HCT116 (cell line): ENCODE measurements at regions not wholly inside any gene's neighbourhood (a gene's known extent, or its start where the extent isn't known, plus 50 kb on each side); places are given as distances from the start of the nearest gene placed in this dataset.

Experiments
- ATAC-seq: fragments of 200-7000 bp; cut with Tn5 transposase; 2 replicates; pipeline ENCODE4 v1.9.1; 2020; ENCODE audit warnings: mild to moderate bottlenecking, moderate library complexity
- BruUV-seq: library from RNA; stranded (reverse); fragments of 400-500 nt; replicated peaks from 2 replicates; lab custom pipeline; 2021; lab: Mats Ljungman, UMichigan
- CTCF ChIA-PET: fragments of 300-600 bp; sonication (Branson Sonifier 250); formaldehyde crosslinking; loops from one replicate; lab custom pipeline; 2021; ENCODE audit warnings: antibody characterized with exemption; lab: Charles Lee
- POLR2A ChIA-PET: fragments of 300-600, 350-600 bp; sonication (Branson Sonifier 250); formaldehyde crosslinking; loops from one replicate; lab custom pipeline; 2021; ENCODE audit warnings: antibody characterized with exemption; lab: Charles Lee
- RAD21 ChIA-PET, 2 experiments: fragments of 300-600 bp; sonication (Branson Sonifier 250); formaldehyde crosslinking; loops; one replicate each; lab custom pipeline; 2023; ENCODE audit warnings: low total read pairs in 2 of 2; ENCODE audit not compliant: uncharacterized antibody in 2 of 2, unreplicated experiment in 2 of 2, low non-redundant PET in 1 of 2; lab: Charles Lee
- DNase-seq: peaks from one replicate; pipeline ENCODE4 v3.0.0-alpha.2; 2010; ENCODE audit warnings: low read depth, low spot score
- H2AFZ ChIP-seq: fragments of 200-600 bp; shearing (Covaris generic), sonication (generic); 2 replicates; pipeline ENCODE4 v1.6.1; 2017; ENCODE audit warnings: low read depth, mixed run types, mixed read lengths, antibody characterized with exemption, low read length; ENCODE audit not compliant: poor library complexity, severe bottlenecking
- H3K27ac ChIP-seq: 2 replicates; pipeline ENCODE4 v1.5.1; 2012; ENCODE audit warnings: low read depth, low read length
- H3K27me3 ChIP-seq: fragments of 200-600 bp; sonication (generic); 2 replicates; pipeline ENCODE4 v1.6.1; 2016; ENCODE audit warnings: mixed run types, low read length, mixed read lengths; ENCODE audit not compliant: insufficient read depth
- H3K36me3 ChIP-seq, 2 experiments: fragments of 200-500 bp in 1 of 2; fragments of 200-600 bp in 1 of 2; sonication (Bioruptor generic) in 1 of 2; sonication (generic) in 1 of 2; 2 replicates each; pipeline versions ENCODE4 v1.5.1 to v1.6.1; 2014 to 2016; ENCODE audit warnings: low read length in 2 of 2, inconsistent platforms in 1 of 2, mixed read lengths in 1 of 2, mixed run types in 1 of 2; ENCODE audit not compliant: insufficient read depth in 2 of 2, control insufficient read depth in 1 of 2
- H3K4me1 ChIP-seq, 2 experiments: fragments of 200-600 bp in 1 of 2; sonication (generic) in 1 of 2; 2 replicates each; pipeline versions ENCODE4 v1.5.1 to v1.6.1; 2012 to 2017; ENCODE audit warnings: low read length in 2 of 2, inconsistent platforms in 1 of 2, mild to moderate bottlenecking in 1 of 2, mixed read lengths in 1 of 2, mixed run types in 1 of 2, moderate library complexity in 1 of 2; ENCODE audit not compliant: insufficient read depth in 2 of 2, control insufficient read depth in 1 of 2
- H3K4me2 ChIP-seq: fragments of 200-600 bp; sonication (generic); 2 replicates; pipeline ENCODE4 v1.6.1; 2017; ENCODE audit warnings: mixed run types, low read length, mixed read lengths
- H3K4me3 ChIP-seq, 2 experiments: fragments of 200-600 bp in 1 of 2; sonication (generic) in 1 of 2; replicated peaks in 1 of 2; 2 replicates each; pipeline ENCODE4 v1.5.1; 2011 to 2016; ENCODE audit warnings: low read length in 2 of 2, control low read depth in 1 of 2, low read depth in 1 of 2, mild to moderate bottlenecking in 1 of 2, mixed read lengths in 1 of 2, mixed run types in 1 of 2
- H3K79me2 ChIP-seq: fragments of 200-600 bp; sonication (generic); 2 replicates; pipeline ENCODE4 v1.6.1; 2017; ENCODE audit warnings: mild to moderate bottlenecking, mixed run types, low read length, moderate library complexity, mixed read lengths; ENCODE audit not compliant: insufficient read depth
- H3K9ac ChIP-seq: fragments of 200-600 bp; sonication (generic); 2 replicates; pipeline ENCODE4 v1.6.1; 2016; ENCODE audit warnings: low read length, mixed read lengths
- H3K9me2 ChIP-seq: fragments of 200-600 bp; sonication (generic), shearing (Covaris generic); 2 replicates; pipeline ENCODE4 v1.6.1; 2017; ENCODE audit warnings: mixed run types, mild to moderate bottlenecking, moderate library complexity; ENCODE audit not compliant: insufficient read depth
- H3K9me3 ChIP-seq, 2 experiments: fragments of 200-500 bp in 1 of 2; fragments of 200-600 bp in 1 of 2; sonication (Bioruptor generic) in 1 of 2; sonication (generic) in 1 of 2; 2 replicates each; pipeline ENCODE4 v1.6.1; 2014 to 2017; ENCODE audit warnings: low read length in 2 of 2, mixed read lengths in 2 of 2, inconsistent platforms in 1 of 2, low read depth in 1 of 2, mild to moderate bottlenecking in 1 of 2, mixed run types in 1 of 2, moderate library complexity in 1 of 2; ENCODE audit not compliant: control insufficient read depth in 1 of 2, insufficient read depth in 1 of 2
- H4K20me1 ChIP-seq: fragments of 200-600 bp; sonication (generic), shearing (Covaris generic); 2 replicates; pipeline ENCODE4 v1.6.1; 2017; ENCODE audit warnings: mixed run types, mild to moderate bottlenecking, moderate library complexity; ENCODE audit not compliant: insufficient read depth
- CBX3 ChIP-seq: IDR thresholded peaks from 2 replicates; pipeline ENCODE4 v1.6.1; 2012; ENCODE audit warnings: low read depth
- ELF1 ChIP-seq: IDR thresholded peaks from 2 replicates; pipeline ENCODE4 v1.6.1; 2012; ENCODE audit warnings: low read depth, borderline replicate concordance
- EZH2 ChIP-seq: fragments of 200-600 bp; sonication (generic); IDR thresholded peaks from 2 replicates; pipeline ENCODE4 v1.6.1; 2017; ENCODE audit warnings: antibody characterized with exemption, mixed run types
- EZH2phosphoT487 ChIP-seq: fragments of 200-600 bp; IDR thresholded peaks from 2 replicates; pipeline ENCODE4 v1.6.1; 2018; ENCODE audit warnings: antibody characterized with exemption, borderline replicate concordance
- FOSL1 ChIP-seq: IDR thresholded peaks from 2 replicates; pipeline ENCODE4 v1.6.1; 2012; ENCODE audit warnings: low read depth
- JUND ChIP-seq: IDR thresholded peaks from 2 replicates; pipeline ENCODE4 v1.6.1; 2012
- POLR2A ChIP-seq: IDR thresholded peaks from 2 replicates; pipeline ENCODE4 v1.7.0; 2011; ENCODE audit warnings: borderline replicate concordance; ENCODE audit not compliant: insufficient read depth, insufficient read length; ENCODE audit errors: extremely low read depth
- POLR2AphosphoS5 ChIP-seq: IDR thresholded peaks from 2 replicates; pipeline ENCODE4 v1.6.1; 2011; ENCODE audit warnings: mild to moderate bottlenecking, low read depth, low read length, moderate library complexity
- RAD21 ChIP-seq: IDR thresholded peaks from 2 replicates; pipeline ENCODE4 v1.6.1; 2012; ENCODE audit warnings: low read depth, mild to moderate bottlenecking
- TCF7L2 ChIP-seq: IDR thresholded peaks from 2 replicates; pipeline ENCODE4 v1.7.0; 2011; ENCODE audit warnings: borderline replicate concordance, inconsistent platforms; ENCODE audit not compliant: insufficient read depth, insufficient read length; ENCODE audit errors: extremely low read depth
- ZFX ChIP-seq: fragments of 450-650 bp; IDR thresholded peaks from 2 replicates; pipeline ENCODE4 v1.6.1; 2017
- intact Hi-C: fragments of 100-400 bp; cut with micrococcal nuclease; formaldehyde crosslinking; loops from 2 replicates; pipeline ENCODE4 v1.10.0; 2022
- TF ChIP-seq, protein P1 (sequence below): IDR thresholded peaks from 2 replicates; pipeline ENCODE4 v1.6.1; 2012
- TF ChIP-seq, protein P2 (sequence below): IDR thresholded peaks from 2 replicates; pipeline ENCODE4 v1.6.1; 2012
- TF ChIP-seq, protein P3 (sequence below): IDR thresholded peaks from 2 replicates; pipeline ENCODE4 v1.6.1; 2012; ENCODE audit warnings: low read depth
- TF ChIP-seq, protein P4 (sequence below): IDR thresholded peaks from 2 replicates; pipeline ENCODE4 v1.6.1; 2011; ENCODE audit warnings: mild to moderate bottlenecking, low read length, moderate library complexity; ENCODE audit not compliant: insufficient replicate concordance; ENCODE audit errors: extremely low read depth

DNA sequence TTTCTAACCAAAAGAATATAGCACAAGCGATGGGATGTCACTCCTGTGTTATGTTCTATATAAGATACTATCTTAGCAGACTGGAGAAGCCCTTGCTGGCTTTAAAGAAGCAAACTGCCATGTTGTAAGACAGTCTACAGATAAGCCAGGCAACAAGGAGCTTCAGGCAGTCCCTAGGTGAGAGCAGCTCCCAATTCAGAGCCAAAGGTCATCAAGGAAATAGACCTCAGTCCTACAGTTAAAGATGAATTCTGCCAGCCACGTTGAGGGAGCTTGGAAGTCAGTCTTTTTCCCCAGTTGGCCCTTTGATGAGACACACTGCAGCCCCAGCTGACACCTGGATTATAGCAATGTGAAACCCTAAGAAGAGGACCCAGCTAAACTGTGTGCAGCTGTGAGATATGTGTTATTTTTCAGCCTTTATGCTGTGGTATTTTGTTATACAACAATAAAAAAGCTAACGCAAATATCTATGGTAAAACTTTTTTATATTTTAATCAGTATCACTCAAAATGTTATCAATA, 102.5 kb upstream of the AKAP13 start:
- TF ChIP-seq CBX3, result no peak
- no peak for TF ChIP-seq ELF1
- no peak for TF ChIP-seq POLR2A
- TF ChIP-seq JUND, result no peak
- TF ChIP-seq FOSL1, result no peak
- no peak for TF ChIP-seq RAD21
- TF ChIP-seq, protein P1, sequence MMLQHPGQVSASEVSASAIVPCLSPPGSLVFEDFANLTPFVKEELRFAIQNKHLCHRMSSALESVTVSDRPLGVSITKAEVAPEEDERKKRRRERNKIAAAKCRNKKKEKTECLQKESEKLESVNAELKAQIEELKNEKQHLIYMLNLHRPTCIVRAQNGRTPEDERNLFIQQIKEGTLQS, result no peak
- TF ChIP-seq, protein P2, sequence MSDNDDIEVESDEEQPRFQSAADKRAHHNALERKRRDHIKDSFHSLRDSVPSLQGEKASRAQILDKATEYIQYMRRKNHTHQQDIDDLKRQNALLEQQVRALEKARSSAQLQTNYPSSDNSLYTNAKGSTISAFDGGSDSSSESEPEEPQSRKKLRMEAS, result no peak
- no peak for TF ChIP-seq ZFX
- no peak for TF ChIP-seq EZH2phosphoT487
- TF ChIP-seq TCF7L2, result no peak
- BruUV-seq, result no TSS peak
- Histone ChIP-seq H2AFZ (no peak overlapping the region), H3K4me2 (no peak overlapping the region), H3K79me2 (no peaks in the 10 kb centered on the region), H3K27me3 (no peaks in the 10 kb centered on the region), H3K36me3 (no peaks in the 10 kb centered on the region), H4K20me1 (no peaks in the 10 kb centered on the region), H3K9ac (no peak overlapping the region), H3K4me3 (no peak overlapping the region), H3K4me1 (no peaks in the 10 kb centered on the region), H3K9me2 (no peaks in the 10 kb centered on the region), H3K27ac (no peak overlapping the region), H3K9me3 (no peaks in the 10 kb centered on the region)
- intact Hi-C loops, result no loop called here
- CTCF ChIA-PET, result no interaction called here
- RAD21 ChIA-PET, result no interaction called here
- DNase-seq (no peak), ATAC-seq (no peak)
- POLR2A ChIA-PET, result no interaction called here

DNA sequence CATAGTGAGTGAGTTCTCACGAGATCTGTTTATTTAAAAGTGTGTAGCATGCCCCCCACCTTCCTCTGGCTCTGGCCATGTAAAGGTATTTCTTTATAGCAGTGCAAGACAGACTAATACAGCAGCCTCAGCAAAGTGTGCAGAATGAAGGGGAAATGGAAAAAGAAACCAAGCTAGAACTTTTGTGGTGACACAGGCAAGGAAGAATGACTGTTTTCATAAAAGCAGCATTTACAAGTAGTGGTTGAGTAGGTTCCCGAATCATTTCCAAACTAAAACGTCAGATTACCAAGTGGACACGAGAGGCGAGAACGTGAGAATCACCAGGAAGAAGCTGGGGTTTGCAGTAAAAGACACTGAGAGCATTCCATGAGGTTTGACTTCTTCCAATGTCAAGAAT, 100.2 kb upstream of the AKAP13 start:
- RAD21 ChIA-PET, result no interaction called here
- intact Hi-C loops, result loop anchor here (10.0 kb wide), 1 partner anchor 135 kb away; no protein-coding TSS in a partner anchor
- H3K27ac ChIP-seq, result no peak overlapping the region
- H3K27me3 ChIP-seq, result no peaks in the 10 kb centered on the region
- no peak for DNase-seq
- no TSS peak for BruUV-seq
- no peak for ATAC-seq
- H3K4me2 ChIP-seq, result no peak overlapping the region
- H3K4me3 ChIP-seq, result no peak overlapping the region
- H4K20me1 ChIP-seq, result no peaks in the 10 kb centered on the region
- H2AFZ ChIP-seq, result no peak overlapping the region
- POLR2A ChIA-PET, result no interaction called here
- H3K4me1 ChIP-seq, result no peaks in the 10 kb centered on the region
- CTCF ChIA-PET, result no interaction called here
- H3K9me2 ChIP-seq, result no peaks in the 10 kb centered on the region
- no peaks in the 10 kb centered on the region for H3K36me3 ChIP-seq
- H3K9ac ChIP-seq, result no peak overlapping the region
- H3K9me3 ChIP-seq, result no peaks in the 10 kb centered on the region
- no peaks in the 10 kb centered on the region for H3K79me2 ChIP-seq
- no peak for TF ChIP-seq JUND
- TF ChIP-seq, protein P3, sequence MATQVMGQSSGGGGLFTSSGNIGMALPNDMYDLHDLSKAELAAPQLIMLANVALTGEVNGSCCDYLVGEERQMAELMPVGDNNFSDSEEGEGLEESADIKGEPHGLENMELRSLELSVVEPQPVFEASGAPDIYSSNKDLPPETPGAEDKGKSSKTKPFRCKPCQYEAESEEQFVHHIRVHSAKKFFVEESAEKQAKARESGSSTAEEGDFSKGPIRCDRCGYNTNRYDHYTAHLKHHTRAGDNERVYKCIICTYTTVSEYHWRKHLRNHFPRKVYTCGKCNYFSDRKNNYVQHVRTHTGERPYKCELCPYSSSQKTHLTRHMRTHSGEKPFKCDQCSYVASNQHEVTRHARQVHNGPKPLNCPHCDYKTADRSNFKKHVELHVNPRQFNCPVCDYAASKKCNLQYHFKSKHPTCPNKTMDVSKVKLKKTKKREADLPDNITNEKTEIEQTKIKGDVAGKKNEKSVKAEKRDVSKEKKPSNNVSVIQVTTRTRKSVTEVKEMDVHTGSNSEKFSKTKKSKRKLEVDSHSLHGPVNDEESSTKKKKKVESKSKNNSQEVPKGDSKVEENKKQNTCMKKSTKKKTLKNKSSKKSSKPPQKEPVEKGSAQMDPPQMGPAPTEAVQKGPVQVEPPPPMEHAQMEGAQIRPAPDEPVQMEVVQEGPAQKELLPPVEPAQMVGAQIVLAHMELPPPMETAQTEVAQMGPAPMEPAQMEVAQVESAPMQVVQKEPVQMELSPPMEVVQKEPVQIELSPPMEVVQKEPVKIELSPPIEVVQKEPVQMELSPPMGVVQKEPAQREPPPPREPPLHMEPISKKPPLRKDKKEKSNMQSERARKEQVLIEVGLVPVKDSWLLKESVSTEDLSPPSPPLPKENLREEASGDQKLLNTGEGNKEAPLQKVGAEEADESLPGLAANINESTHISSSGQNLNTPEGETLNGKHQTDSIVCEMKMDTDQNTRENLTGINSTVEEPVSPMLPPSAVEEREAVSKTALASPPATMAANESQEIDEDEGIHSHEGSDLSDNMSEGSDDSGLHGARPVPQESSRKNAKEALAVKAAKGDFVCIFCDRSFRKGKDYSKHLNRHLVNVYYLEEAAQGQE, result no peak
- no peak for TF ChIP-seq EZH2
- TF ChIP-seq POLR2AphosphoS5, result no peak
- no peak for TF ChIP-seq ZFX
- TF ChIP-seq, protein P4, sequence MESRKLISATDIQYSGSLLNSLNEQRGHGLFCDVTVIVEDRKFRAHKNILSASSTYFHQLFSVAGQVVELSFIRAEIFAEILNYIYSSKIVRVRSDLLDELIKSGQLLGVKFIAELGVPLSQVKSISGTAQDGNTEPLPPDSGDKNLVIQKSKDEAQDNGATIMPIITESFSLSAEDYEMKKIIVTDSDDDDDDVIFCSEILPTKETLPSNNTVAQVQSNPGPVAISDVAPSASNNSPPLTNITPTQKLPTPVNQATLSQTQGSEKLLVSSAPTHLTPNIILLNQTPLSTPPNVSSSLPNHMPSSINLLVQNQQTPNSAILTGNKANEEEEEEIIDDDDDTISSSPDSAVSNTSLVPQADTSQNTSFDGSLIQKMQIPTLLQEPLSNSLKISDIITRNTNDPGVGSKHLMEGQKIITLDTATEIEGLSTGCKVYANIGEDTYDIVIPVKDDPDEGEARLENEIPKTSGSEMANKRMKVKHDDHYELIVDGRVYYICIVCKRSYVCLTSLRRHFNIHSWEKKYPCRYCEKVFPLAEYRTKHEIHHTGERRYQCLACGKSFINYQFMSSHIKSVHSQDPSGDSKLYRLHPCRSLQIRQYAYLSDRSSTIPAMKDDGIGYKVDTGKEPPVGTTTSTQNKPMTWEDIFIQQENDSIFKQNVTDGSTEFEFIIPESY, result no peak
